ENCODE measurements at regions not wholly inside any gene's neighbourhood (a gene's known extent, or its start where the extent isn't known, plus 50 kb on each side); places are given as distances from the start of the nearest gene placed in this dataset.

DNA sequence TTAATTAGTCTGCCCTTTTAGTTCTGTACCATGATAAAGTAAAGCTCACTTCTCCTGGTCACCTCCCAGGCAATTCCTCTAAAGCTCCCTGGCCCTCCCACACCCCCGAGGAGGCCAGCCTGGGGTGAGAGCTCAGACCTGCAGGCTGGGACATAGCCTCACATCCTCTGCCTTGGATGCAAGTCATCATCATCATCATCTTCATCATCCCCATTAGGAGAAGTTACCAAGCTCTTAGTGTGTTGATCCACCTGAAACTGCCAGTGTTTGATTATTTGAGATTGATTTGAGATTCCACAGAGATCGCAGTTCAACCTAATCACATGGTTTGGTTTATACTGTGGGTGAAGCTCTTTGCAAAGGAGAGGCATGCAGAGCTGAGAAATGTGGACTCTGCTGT, 197.5 kb downstream of the CYLD start:
- 51 to 56% (median 54%) methylated on average over 2 of the region's 2 CpGs for WGBS, 4 donors
- intact Hi-C loops (cut with DNase I): no loop called here

GRCh38 chr16:50938932-50939331, 197.0 kb downstream of the CYLD start:
- no peak for TF ChIP-seq POLR2A (IDR thresholded peaks at IDR 0.05)
- TF ChIP-seq, protein P1, sequence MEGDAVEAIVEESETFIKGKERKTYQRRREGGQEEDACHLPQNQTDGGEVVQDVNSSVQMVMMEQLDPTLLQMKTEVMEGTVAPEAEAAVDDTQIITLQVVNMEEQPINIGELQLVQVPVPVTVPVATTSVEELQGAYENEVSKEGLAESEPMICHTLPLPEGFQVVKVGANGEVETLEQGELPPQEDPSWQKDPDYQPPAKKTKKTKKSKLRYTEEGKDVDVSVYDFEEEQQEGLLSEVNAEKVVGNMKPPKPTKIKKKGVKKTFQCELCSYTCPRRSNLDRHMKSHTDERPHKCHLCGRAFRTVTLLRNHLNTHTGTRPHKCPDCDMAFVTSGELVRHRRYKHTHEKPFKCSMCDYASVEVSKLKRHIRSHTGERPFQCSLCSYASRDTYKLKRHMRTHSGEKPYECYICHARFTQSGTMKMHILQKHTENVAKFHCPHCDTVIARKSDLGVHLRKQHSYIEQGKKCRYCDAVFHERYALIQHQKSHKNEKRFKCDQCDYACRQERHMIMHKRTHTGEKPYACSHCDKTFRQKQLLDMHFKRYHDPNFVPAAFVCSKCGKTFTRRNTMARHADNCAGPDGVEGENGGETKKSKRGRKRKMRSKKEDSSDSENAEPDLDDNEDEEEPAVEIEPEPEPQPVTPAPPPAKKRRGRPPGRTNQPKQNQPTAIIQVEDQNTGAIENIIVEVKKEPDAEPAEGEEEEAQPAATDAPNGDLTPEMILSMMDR (IDR thresholded peaks at IDR 0.05): no peak

More for the DNA sequence above, 197.5 kb downstream of the CYLD start:
- Histone ChIP-seq H3K27me3 (no peaks in the 10 kb centered on the region), H3K27ac (no peak overlapping the region), H3K9me3 (replicated peaks in 1 of 3) (no peaks in the 10 kb centered on the region), H3K4me1 (replicated peaks in 1 of 2) (no peaks in the 10 kb centered on the region), H3K4me3 (no peak overlapping the region), H3K36me3 (replicated peaks in 1 of 2) (no peaks in the 10 kb centered on the region)
- no peak for TF ChIP-seq POLR2A (IDR thresholded peaks at IDR 0.05)
- TF ChIP-seq, protein P1 (IDR thresholded peaks at IDR 0.05): no peak
- DNase-seq: no peak

GRCh38 chr16:50933262-50933661, 191.4 kb downstream of the CYLD start:
- TF ChIP-seq, protein P1 (IDR thresholded peaks at IDR 0.05): no peak
- TF ChIP-seq POLR2A (IDR thresholded peaks at IDR 0.05): no peak
- Histone ChIP-seq H3K4me3 (no peak overlapping the region), H3K36me3 (replicated peaks in 1 of 2) (no peaks in the 10 kb centered on the region), H3K4me1 (replicated peaks in 1 of 2) (no peaks in the 10 kb centered on the region), H3K9me3 (replicated peaks in 1 of 3) (no peaks in the 10 kb centered on the region), H3K27me3 (no peaks in the 10 kb centered on the region), H3K27ac (no peak overlapping the region)
- intact Hi-C loops (cut with DNase I): no loop called here
- WGBS, 4 donors: 55 to 73% (median 58%) methylated on average over 3 of the region's 3 CpGs
- no peak for DNase-seq

More at GRCh38 chr16:50938932-50939331, 197.0 kb downstream of the CYLD start:
- Histone ChIP-seq H3K27me3 (no peaks in the 10 kb centered on the region), H3K4me3 (no peak overlapping the region), H3K27ac (no peak overlapping the region), H3K4me1 (replicated peaks in 1 of 2) (no peaks in the 10 kb centered on the region), H3K9me3 (replicated peaks in 1 of 3) (no peaks in the 10 kb centered on the region), H3K36me3 (replicated peaks in 1 of 2) (no peaks in the 10 kb centered on the region)
- 26 to 48% (median 40%) methylated on average over 7 to 11 of the region's 11 CpGs for WGBS, 4 donors
- DNase-seq: no peak
- intact Hi-C loops (cut with DNase I): no loop called here

DNA sequence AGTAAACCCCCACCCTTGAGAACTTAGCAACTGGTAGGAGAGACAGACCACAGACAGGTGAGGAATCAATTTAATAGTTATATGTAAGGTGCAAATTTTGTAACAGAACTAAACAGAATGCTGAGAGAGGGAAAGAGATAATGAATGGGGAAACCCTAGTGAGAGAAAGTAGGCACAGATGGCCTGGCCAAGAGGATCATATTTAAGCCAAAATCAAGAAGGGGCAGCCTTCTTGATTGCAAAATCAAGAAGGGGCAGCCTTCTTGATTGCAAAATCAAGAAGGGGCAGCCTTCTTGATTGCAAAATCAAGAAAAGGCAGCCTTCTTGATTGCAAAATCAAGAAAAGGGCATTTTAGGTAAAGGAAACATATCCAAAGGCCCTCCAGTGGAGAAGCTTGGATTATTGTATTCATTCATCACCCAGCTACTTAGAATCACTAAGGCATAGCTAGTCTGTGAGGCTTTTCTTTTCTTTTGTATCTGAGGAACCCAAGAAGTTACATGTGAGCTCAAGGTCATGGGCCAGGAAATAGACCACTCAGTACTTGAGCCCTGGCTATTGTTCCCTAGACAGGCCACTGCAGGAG, 190.6 kb downstream of the CYLD start:
- no peak for DNase-seq
- TF ChIP-seq, protein P1 (IDR thresholded peaks at IDR 0.05): no peak
- TF ChIP-seq POLR2A (IDR thresholded peaks at IDR 0.05): no peak
- no peaks in the 10 kb centered on the region for H3K36me3 ChIP-seq (replicated peaks in 1 of 2)
- H3K27ac ChIP-seq: no peak overlapping the region
- H3K4me3 ChIP-seq: no peak overlapping the region
- no peaks in the 10 kb centered on the region for H3K4me1 ChIP-seq (replicated peaks in 1 of 2)
- intact Hi-C loops (cut with DNase I): no loop called here
- H3K9me3 ChIP-seq (replicated peaks in 1 of 3): no peaks in the 10 kb centered on the region
- H3K27me3 ChIP-seq: no peaks in the 10 kb centered on the region

Data from adrenal gland (tissue), 9 donors.